ENCODE measurements at regions not wholly inside any gene's neighbourhood (a gene's known extent, or its start where the extent isn't known, plus 50 kb on each side); places are given as distances from the start of the nearest gene placed in this dataset.

- TF ChIP-seq CTCF (IDR thresholded peaks at IDR 0.05; ENCODE audit: control extremely low read depth in 1 of 3, insufficient read depth in 1 of 3, low read depth in 1 of 3, low read length in 3 of 3) (no peak), EZH2 (IDR thresholded peaks at IDR 0.05; ENCODE audit: low read depth, low read length, severe bottlenecking) (no peak), POLR2AphosphoS5 (IDR thresholded peaks at IDR 0.05; ENCODE audit: low read depth, low read length) (no peak), HDAC2 (IDR thresholded peaks at IDR 0.05; ENCODE audit: borderline replicate concordance in 1 of 2, low read depth in 2 of 2, low read length in 2 of 2) (no peak), SIX5 (IDR thresholded peaks at IDR 0.05; ENCODE audit: low read depth, low read length) (no peak), RBBP5 (IDR thresholded peaks at IDR 0.05; ENCODE audit: borderline replicate concordance, low read depth, low read length) (no peak)
Observed at GRCh38 chr6:170157567-170158218, 133.2 kb downstream of the DLL1 start.

Data from H1 (cell line).